ENCODE measurements at regions not wholly inside any gene's neighbourhood (a gene's known extent, or its start where the extent isn't known, plus 50 kb on each side); places are given as distances from the start of the nearest gene placed in this dataset.

- Histone ChIP-seq H3K4me1 (no peaks in the 10 kb centered on the region), H3K4me3 (no peak overlapping the region), H3K27ac (no peak overlapping the region), H3K27me3 (no peaks in the 10 kb centered on the region), H3K9me3 (no peaks in the 10 kb centered on the region), H3K36me3 (no peaks in the 10 kb centered on the region)
- ATAC-seq (no peak), DNase-seq (no peak), FAIRE-seq (no peak)
- 64 to 75% methylated on average over 3 of the region's 3 CpGs for WGBS, 2 donors
- intact Hi-C loops (cut with DNase I): no loop called here
- no peak for TF ChIP-seq CTCF (IDR thresholded peaks at IDR 0.05)
These were observed 279.8 kb upstream of the NETO1 start for GRCh38 chr18:73147590-73147989.

GRCh38 chr18:73144030-73144429, 276.2 kb upstream of the NETO1 start:
- H3K9me3 ChIP-seq: no peaks in the 10 kb centered on the region
- H3K4me3 ChIP-seq: no peak overlapping the region
- no peak for DNase-seq
- no peaks in the 10 kb centered on the region for H3K36me3 ChIP-seq
- no peak for ATAC-seq
- no peak for FAIRE-seq
- H3K27ac ChIP-seq: no peak overlapping the region
- no peaks in the 10 kb centered on the region for H3K4me1 ChIP-seq
- WGBS, 2 donors: 88 to 95% methylated on average over 1 of the region's 1 CpG
- TF ChIP-seq CTCF (IDR thresholded peaks at IDR 0.05): no peak
- intact Hi-C loops (cut with DNase I): no loop called here
- no peaks in the 10 kb centered on the region for H3K27me3 ChIP-seq

GRCh38 chr18:73136134-73136533, 268.3 kb upstream of the NETO1 start:
- H3K27me3 ChIP-seq: no peaks in the 10 kb centered on the region
- TF ChIP-seq CTCF (IDR thresholded peaks at IDR 0.05): peak in 1 of 4 donors; percentile 9
- no peak overlapping the region for H3K4me3 ChIP-seq
- DNase-seq: no peak
- intact Hi-C loops (cut with DNase I): no loop called here
- H3K27ac ChIP-seq: no peak overlapping the region
- no peaks in the 10 kb centered on the region for H3K4me1 ChIP-seq
- 45 to 63% methylated on average over 2 of the region's 2 CpGs for WGBS, 2 donors
- FAIRE-seq: no peak
- H3K36me3 ChIP-seq: no peaks in the 10 kb centered on the region
- H3K9me3 ChIP-seq: no peaks in the 10 kb centered on the region
- no peak for ATAC-seq

- Histone ChIP-seq H3K36me3 (no peaks in the 10 kb centered on the region), H3K27ac (no peak overlapping the region), H3K4me3 (no peak overlapping the region), H3K27me3 (no peaks in the 10 kb centered on the region), H3K9me3 (no peaks in the 10 kb centered on the region), H3K4me1 (no peaks in the 10 kb centered on the region)
- intact Hi-C loops (cut with DNase I): no loop called here
- TF ChIP-seq CTCF (IDR thresholded peaks at IDR 0.05): no peak
- 48 to 68% methylated on average over 2 of the region's 2 CpGs for WGBS, 2 donors
- no peak for DNase-seq
- ATAC-seq: no peak
- no peak for FAIRE-seq
These were observed 256.4 kb upstream of the NETO1 start for GRCh38 chr18:73124175-73124574.

GRCh38 chr18:73121207-73121606, 253.4 kb upstream of the NETO1 start:
- no peak overlapping the region for H3K4me3 ChIP-seq
- WGBS, 2 donors: 65 to 88% methylated on average over 1 of the region's 1 CpG
- intact Hi-C loops (cut with DNase I): no loop called here
- no peak for TF ChIP-seq CTCF (IDR thresholded peaks at IDR 0.05)
- DNase-seq (no peak), FAIRE-seq (peak; percentile 97), ATAC-seq (no peak)
- no peaks in the 10 kb centered on the region for H3K36me3 ChIP-seq
- no peaks in the 10 kb centered on the region for H3K9me3 ChIP-seq
- H3K27me3 ChIP-seq: no peaks in the 10 kb centered on the region
- H3K4me1 ChIP-seq: no peaks in the 10 kb centered on the region
- no peak overlapping the region for H3K27ac ChIP-seq
